H9 (cell line): ENCODE measurements at regions not wholly inside any gene's neighbourhood (a gene's known extent, or its start where the extent isn't known, plus 50 kb on each side); places are given as distances from the start of the nearest gene placed in this dataset.

Experiments
- DNase-seq: peaks from one replicate; pipeline ENCODE4 v3.0.0-alpha.2; 2017
- H2AFZ ChIP-seq: one replicate; pipeline ENCODE4 v1.6.1; 2013; ENCODE audit warnings: mild to moderate bottlenecking, low read length, control low read depth, moderate library complexity
- H2AK5ac ChIP-seq: 2 replicates; pipeline ENCODE4 v1.6.1; 2013; ENCODE audit warnings: low read length, control low read depth, mixed read lengths; ENCODE audit not compliant: insufficient read length
- H2BK120ac ChIP-seq: one replicate; pipeline ENCODE4 v1.6.1; 2013; ENCODE audit warnings: low read depth, mild to moderate bottlenecking, low read length, control low read depth, inconsistent platforms; ENCODE audit not compliant: poor library complexity, severe bottlenecking
- H2BK12ac ChIP-seq: 2 replicates; pipeline ENCODE4 v1.6.1; 2013; ENCODE audit warnings: low read length, control low read depth, mixed read lengths, low read depth; ENCODE audit not compliant: insufficient read length
- H2BK15ac ChIP-seq: 2 replicates; pipeline ENCODE4 v1.6.1; 2013; ENCODE audit warnings: low read depth, low read length, control low read depth
- H2BK20ac ChIP-seq: one replicate; pipeline ENCODE4 v1.6.1; 2013; ENCODE audit warnings: low read depth, mild to moderate bottlenecking, low read length, control low read depth, inconsistent platforms; ENCODE audit not compliant: poor library complexity, severe bottlenecking
- H2BK5ac ChIP-seq: 2 replicates; pipeline ENCODE4 v1.6.1; 2013; ENCODE audit warnings: low read length, control low read depth, mixed read lengths; ENCODE audit not compliant: insufficient read length
- H3K14ac ChIP-seq: 2 replicates; pipeline ENCODE4 v1.6.1; 2013; ENCODE audit warnings: low read length, control low read depth; ENCODE audit not compliant: insufficient read depth
- H3K18ac ChIP-seq: 2 replicates; pipeline ENCODE4 v1.6.1; 2013; ENCODE audit warnings: low read depth, mild to moderate bottlenecking, mixed read lengths, low read length, control low read depth; ENCODE audit not compliant: insufficient read length
- H3K23ac ChIP-seq: 2 replicates; pipeline ENCODE4 v1.6.1; 2013; ENCODE audit warnings: low read length, control low read depth, mixed read lengths, low read depth; ENCODE audit not compliant: insufficient read length
- H3K23me2 ChIP-seq: 2 replicates; pipeline ENCODE4 v1.6.1; 2013; ENCODE audit warnings: low read depth, mild to moderate bottlenecking, mixed read lengths, low read length, control low read depth; ENCODE audit not compliant: insufficient read length, poor library complexity, severe bottlenecking
- H3K27ac ChIP-seq: 2 replicates; pipeline ENCODE4 v1.5.1; 2013; ENCODE audit warnings: low read length, control low read depth, mixed read lengths, low read depth; ENCODE audit not compliant: insufficient read length
- H3K27me3 ChIP-seq: 2 replicates; pipeline ENCODE4 v1.6.1; 2013; ENCODE audit warnings: low read length, control low read depth, inconsistent platforms; ENCODE audit not compliant: insufficient read depth
- H3K4ac ChIP-seq: 2 replicates; pipeline ENCODE4 v1.6.1; 2013; ENCODE audit warnings: low read depth, mild to moderate bottlenecking, control low read depth, inconsistent platforms, low read length, moderate library complexity
- H3K4me1 ChIP-seq: 2 replicates; pipeline ENCODE4 v1.6.1; 2013; ENCODE audit warnings: low read length, control low read depth, inconsistent platforms; ENCODE audit not compliant: insufficient read depth
- H3K4me2 ChIP-seq: 2 replicates; pipeline ENCODE4 v1.6.1; 2013; ENCODE audit warnings: low read length, control low read depth, mixed read lengths; ENCODE audit not compliant: insufficient read length, insufficient read depth
- H3K56ac ChIP-seq: 2 replicates; pipeline ENCODE4 v1.6.1; 2013; ENCODE audit warnings: low read depth, mild to moderate bottlenecking, mixed read lengths, low read length, control low read depth; ENCODE audit not compliant: insufficient read length
- H3K79me1 ChIP-seq: 2 replicates; pipeline ENCODE4 v1.6.1; 2013; ENCODE audit warnings: low read depth, mild to moderate bottlenecking, moderate library complexity, low read length, control low read depth, inconsistent platforms; ENCODE audit not compliant: insufficient read depth, poor library complexity, severe bottlenecking
- H3K79me2 ChIP-seq: 2 replicates; pipeline ENCODE4 v1.6.1; 2013; ENCODE audit warnings: low read length, control low read depth, inconsistent platforms; ENCODE audit not compliant: insufficient read depth
- H3K9ac ChIP-seq: 2 replicates; pipeline ENCODE4 v1.6.1; 2013; ENCODE audit warnings: low read length, control low read depth, mixed read lengths; ENCODE audit not compliant: insufficient read length; ENCODE audit errors: extremely low read depth
- H3K9me3 ChIP-seq: one replicate; pipeline ENCODE4 v1.6.1; 2013; ENCODE audit warnings: low read depth, low read length, inconsistent platforms; ENCODE audit not compliant: control insufficient read depth
- H3T11ph ChIP-seq: one replicate; pipeline ENCODE4 v1.6.1; 2013; ENCODE audit warnings: mild to moderate bottlenecking, low read length, control low read depth, inconsistent platforms
- H4K20me1 ChIP-seq: one replicate; pipeline ENCODE4 v1.6.1; 2013; ENCODE audit not compliant: control insufficient read depth, insufficient read length, insufficient read depth
- H4K5ac ChIP-seq: 2 replicates; pipeline ENCODE4 v1.6.1; 2013; ENCODE audit warnings: low read depth, mild to moderate bottlenecking, mixed read lengths, low read length, control low read depth; ENCODE audit not compliant: insufficient read length
- H4K8ac ChIP-seq: replicated peaks from 2 replicates; pipeline ENCODE4 v1.6.1; 2013; ENCODE audit warnings: low read length, control low read depth, mixed read lengths, low read depth; ENCODE audit not compliant: insufficient read length
- H4K91ac ChIP-seq: 2 replicates; pipeline ENCODE4 v1.6.1; 2013; ENCODE audit warnings: low read depth, mild to moderate bottlenecking, moderate library complexity, mixed read lengths, low read length, control low read depth; ENCODE audit not compliant: insufficient read length
- H3K27ac Mint-ChIP-seq, 3 experiments: 2 replicates in 2 of 3; 3 replicates in 1 of 3; pipeline ENCODE4 v1.8.0; 2020 to 2021; ENCODE audit warnings: mixed read lengths in 3 of 3, mild to moderate bottlenecking in 1 of 3, moderate library complexity in 1 of 3
- H3K27me3 Mint-ChIP-seq: 2 replicates; pipeline ENCODE4 v1.8.0; 2021; ENCODE audit warnings: low read depth, mild to moderate bottlenecking, moderate library complexity, mixed read lengths
- H3K36me3 Mint-ChIP-seq, 3 experiments: 2 replicates in 2 of 3; 3 replicates in 1 of 3; pipeline ENCODE4 v1.8.0; 2020 to 2021; ENCODE audit warnings: low read depth in 3 of 3, mixed read lengths in 3 of 3; ENCODE audit not compliant: insufficient read depth in 1 of 3
- H3K4me1 Mint-ChIP-seq, 2 experiments: 2 replicates each; pipeline ENCODE4 v1.8.0; 2020; ENCODE audit warnings: mixed read lengths in 2 of 2
- H3K4me3 Mint-ChIP-seq, 2 experiments: 2 replicates in 1 of 2; 3 replicates in 1 of 2; pipeline ENCODE4 v1.8.0; 2020 to 2021; ENCODE audit warnings: mild to moderate bottlenecking in 2 of 2, mixed read lengths in 2 of 2, moderate library complexity in 1 of 2
- H3K9me3 Mint-ChIP-seq, 2 experiments: 2 replicates in 1 of 2; 3 replicates in 1 of 2; pipeline ENCODE4 v1.8.0; 2020; ENCODE audit warnings: mild to moderate bottlenecking in 2 of 2, mixed read lengths in 2 of 2, moderate library complexity in 1 of 2
- CTCF ChIP-seq: fragments of 200-600 bp; sonication (generic); conservative IDR thresholded peaks from 3 replicates; pipeline ENCODE4 v1.8.0; 2021; ENCODE audit warnings: antibody characterized with exemption, mild to moderate bottlenecking
- WGBS: extraction: QIAGEN DNeasy Blood & Tissue Kit; methylation state at CpG from one replicate; pipeline ENCODE4 v1.1.7; 2013; ENCODE audit warnings: missing lambda C conversion rate, low lambda C conversion rate, mixed read lengths; ENCODE audit not compliant: insufficient read length; ENCODE audit errors: extremely low coverage; 5-methylcytosine and 5-hydroxymethylcytosine counted together

DNA sequence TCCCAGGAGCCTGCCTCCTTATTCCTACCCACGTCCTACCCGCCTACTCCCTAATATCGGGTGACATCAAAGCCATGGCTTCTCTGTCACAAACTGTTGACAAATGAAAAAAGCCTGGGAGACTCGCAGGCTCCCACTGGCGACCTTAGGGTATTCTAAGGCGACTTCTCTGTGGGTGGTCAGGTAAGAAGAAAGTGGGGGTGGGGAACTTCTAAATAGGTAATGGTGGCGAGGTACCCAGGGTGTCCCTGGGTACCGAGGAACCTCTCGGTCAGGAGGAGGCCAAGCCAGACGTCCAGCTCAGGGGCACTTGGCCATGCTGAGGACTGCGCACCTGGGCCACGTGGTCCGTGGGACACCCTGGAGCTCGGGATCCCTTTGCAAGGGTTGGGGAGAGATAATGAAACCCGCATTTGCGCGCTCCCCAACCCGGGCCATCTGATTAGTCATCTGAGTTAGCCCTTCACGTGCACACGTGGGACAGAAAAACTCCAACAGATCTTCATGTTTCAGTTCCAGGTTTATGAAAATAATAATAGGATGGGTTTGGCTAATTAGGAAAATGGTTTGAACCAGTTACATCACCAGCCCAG is 78.2 kb downstream of the NR2F2 start:
- WGBS: no CpG with 5 or more reads among the region's 20 CpGs
- H3K4ac ChIP-seq: no peak overlapping the region
- no peak overlapping the region for H3K18ac ChIP-seq
- Mint-ChIP-seq H3K27ac (no peak overlapping the region), H3K4me3 (peak overlapping the region in 1 of 2 experiments; percentile 65; a peak in 3 of 5 replicates), H3K9me3 (peaks cover 3 to 6% of the 10 kb centered on the region in 2 experiments; a peak in 4 of 5 replicates), H3K4me1 (peaks cover 6 to 22% of the 10 kb centered on the region in 2 experiments), H3K27me3 (peaks cover 100% of the 10 kb centered on the region), H3K36me3 (no peaks in the 10 kb centered on the region; a peak in 1 of 7 replicates)
- TF ChIP-seq CTCF: no peak
- no peaks in the 10 kb centered on the region for H3K9me3 ChIP-seq
- no peak overlapping the region for H2BK15ac ChIP-seq
- H4K8ac ChIP-seq: no peak overlapping the region
- peaks cover 3% of the 10 kb centered on the region for H3K23me2 ChIP-seq
- no peak overlapping the region for H2AFZ ChIP-seq
- H3K56ac ChIP-seq: no peak overlapping the region
- no peak overlapping the region for H3K9ac ChIP-seq
- H3K4me1 ChIP-seq: no peaks in the 10 kb centered on the region
- no peak overlapping the region for H2BK120ac ChIP-seq
- H4K5ac ChIP-seq: no peak overlapping the region
- H3K79me2 ChIP-seq: no peaks in the 10 kb centered on the region
- no peak overlapping the region for H2BK12ac ChIP-seq
- no peak overlapping the region for H3T11ph ChIP-seq
- no peak overlapping the region for H2AK5ac ChIP-seq
- no peak overlapping the region for H4K91ac ChIP-seq
- no peaks in the 10 kb centered on the region for H4K20me1 ChIP-seq
- H3K79me1 ChIP-seq: no peaks in the 10 kb centered on the region
- no peak overlapping the region for H3K14ac ChIP-seq
- no peak overlapping the region for H3K23ac ChIP-seq
- H3K27me3 ChIP-seq: peaks cover 83% of the 10 kb centered on the region
- no peak overlapping the region for H3K27ac ChIP-seq
- no peak overlapping the region for H3K4me2 ChIP-seq
- H2BK5ac ChIP-seq: no peak overlapping the region
- DNase-seq: peak; percentile 40
- no peak overlapping the region for H2BK20ac ChIP-seq
